ENCODE measurements at regions not wholly inside any gene's neighbourhood (a gene's known extent, or its start where the extent isn't known, plus 50 kb on each side); places are given as distances from the start of the nearest gene placed in this dataset.

GRCh38 chr18:27528925-27529521, 343.9 kb upstream of the CHST9 start:
- Histone ChIP-seq H3K9ac (replicated peaks; ENCODE audit: extremely low read depth, insufficient read depth, low read length) (no peak overlapping the region), H2AFZ (ENCODE audit: low read depth, low read length) (no peak overlapping the region), H3K9me1 (replicated peaks; ENCODE audit: control insufficient read depth, extremely low read depth, insufficient read depth, low read length) (no peaks in the 10 kb centered on the region), H3K36me3 (ENCODE audit: control insufficient read depth in 2 of 2, extremely low read depth in 1 of 2, insufficient read depth in 2 of 2, low read length in 2 of 2) (no peaks in the 10 kb centered on the region), H3K4me3 (replicated peaks in 1 of 3; ENCODE audit: insufficient read depth in 1 of 3, low read depth in 1 of 3, low read length in 3 of 3) (no peak overlapping the region), H3K27me3 (ENCODE audit: control insufficient read depth in 2 of 2, insufficient read depth in 2 of 2, low read length in 2 of 2) (no peaks in the 10 kb centered on the region), H3K4me1 (ENCODE audit: control insufficient read depth, extremely low read depth, insufficient read depth, low read length) (no peaks in the 10 kb centered on the region), H3K79me2 (ENCODE audit: control insufficient read depth, insufficient read depth, low read length) (no peaks in the 10 kb centered on the region), H4K20me1 (replicated peaks; ENCODE audit: control insufficient read depth, extremely low read depth, insufficient read depth, low read length) (no peaks in the 10 kb centered on the region), H3K4me2 (ENCODE audit: insufficient read depth, low read length) (no peak overlapping the region), H3K9me3 (replicated peaks; ENCODE audit: control insufficient read depth, insufficient read depth, low read length) (no peaks in the 10 kb centered on the region), H3K27ac (ENCODE audit: insufficient read depth, low read depth, low read length) (no peak overlapping the region)
- ChIA-PET POLR2A (no interaction called here), CTCF (interaction anchor here (0.9 kb wide), 1 partner anchor 9 kb away, joined by 3 read pairs; no protein-coding TSS in a partner anchor)
- no peak for TF ChIP-seq EZH2 (IDR thresholded peaks at IDR 0.05; ENCODE audit: borderline replicate concordance, low read depth, low read length, severe bottlenecking)
- no peak for TF ChIP-seq FOS (IDR thresholded peaks at IDR 0.05; ENCODE audit: borderline replicate concordance, insufficient read depth, low read length)
- no peak for TF ChIP-seq CTCF (IDR thresholded peaks at IDR 0.05; ENCODE audit: extremely low read depth in 1 of 2, insufficient read depth in 1 of 2, low read depth in 1 of 2, low read length in 2 of 2)
- TF ChIP-seq POLR2AphosphoS5 (IDR thresholded peaks at IDR 0.05; ENCODE audit: insufficient read depth, low read depth, low read length) = no peak
- TF ChIP-seq JUN (IDR thresholded peaks at IDR 0.05; ENCODE audit: borderline replicate concordance, insufficient read depth, insufficient read length, low read depth) = no peak
- no peak for TF ChIP-seq POLR2A (IDR thresholded peaks at IDR 0.05; ENCODE audit: low read depth, low read length)
- TF ChIP-seq MYC (IDR thresholded peaks at IDR 0.05; ENCODE audit: low read depth, low read length) = no peak
- no peak for TF ChIP-seq GATA2 (IDR thresholded peaks at IDR 0.05; ENCODE audit: insufficient read depth, insufficient read length, low read depth, low read length)
- TF ChIP-seq MAX (IDR thresholded peaks at IDR 0.05; ENCODE audit: insufficient read depth, insufficient read length) = no peak
- no peak for DNase-seq (ENCODE audit: low read depth, low spot score)
- BruUV-seq (replicated peaks) = no TSS peak
- dilution Hi-C loops (cut with MboI; ENCODE audit: extremely low pct_ligation_motif_present, low sequenced_read_pairs) = no loop called here
- intact Hi-C loops (cut with micrococcal nuclease) = no loop called here
- no peak for FAIRE-seq
